Endothelial cell of umbilical vein (primary cell): ENCODE measurements at regions not wholly inside any gene's neighbourhood (a gene's known extent, or its start where the extent isn't known, plus 50 kb on each side); places are given as distances from the start of the nearest gene placed in this dataset.

Experiments used
- BruUV-seq: library from RNA; stranded (reverse); fragments of 400-500 nt; replicated peaks from 2 replicates; lab custom pipeline; 2021; lab: Mats Ljungman, UMichigan
- CTCF ChIA-PET: fragments of 300-600, 350-600 bp; sonication (Branson Sonifier 250); formaldehyde crosslinking; loops from one replicate; lab custom pipeline; 2021; ENCODE audit warnings: antibody characterized with exemption, inconsistent platforms; lab: Charles Lee
- POLR2A ChIA-PET: fragments of 300-600, 350-600 bp; sonication (Branson Sonifier 250); formaldehyde crosslinking; loops from one replicate; lab custom pipeline; 2021; ENCODE audit warnings: antibody characterized with exemption, inconsistent platforms; lab: Charles Lee
- DNase-seq: peaks from one replicate; pipeline ENCODE4 v3.0.0-alpha.2; 2011; ENCODE audit warnings: low read depth, low spot score
- FAIRE-seq: peaks from 2 replicates; lab custom pipeline; 2011; peaks lifted over from hg19 to GRCh38; lab: Jason Lieb, UNC
- H2AFZ ChIP-seq: 2 replicates; pipeline ENCODE4 v1.6.0; 2012; ENCODE audit warnings: low read depth, low read length, control low read depth, inconsistent platforms
- H3K27ac ChIP-seq: 2 replicates; pipeline ENCODE4 v1.5.1; 2011; ENCODE audit warnings: low read depth, mild to moderate bottlenecking, control low read depth, low read length, moderate library complexity; ENCODE audit not compliant: insufficient read depth
- H3K27me3 ChIP-seq, 2 experiments: 2 replicates each; pipeline versions ENCODE4 v1.6.0 to v1.6.1; 2011; ENCODE audit warnings: low read length in 2 of 2, mixed read lengths in 1 of 2; ENCODE audit not compliant: control insufficient read depth in 2 of 2, insufficient read depth in 2 of 2
- H3K36me3 ChIP-seq, 2 experiments: 2 replicates in 1 of 2; 3 replicates in 1 of 2; pipeline ENCODE4 v1.5.1; 2011; ENCODE audit warnings: low read length in 2 of 2, mild to moderate bottlenecking in 1 of 2, moderate library complexity in 1 of 2; ENCODE audit not compliant: control insufficient read depth in 2 of 2, insufficient read depth in 2 of 2; ENCODE audit errors: extremely low read depth in 1 of 2
- H3K4me1 ChIP-seq: 3 replicates; pipeline ENCODE4 v1.5.1; 2011; ENCODE audit warnings: mild to moderate bottlenecking, low read length; ENCODE audit not compliant: control insufficient read depth, insufficient read depth; ENCODE audit errors: extremely low read depth
- H3K4me2 ChIP-seq: 2 replicates; pipeline ENCODE4 v1.6.1; 2011; ENCODE audit warnings: low read length, control low read depth, mixed read lengths; ENCODE audit not compliant: insufficient read depth
- H3K4me3 ChIP-seq, 3 experiments: fragments of 200-600 bp in 1 of 3; sonication (generic), shearing (Covaris generic) in 1 of 3; replicated peaks in 1 of 3; 2 replicates each; pipeline ENCODE4 v1.5.1; 2011 to 2016; ENCODE audit warnings: control low read depth in 3 of 3, low read length in 3 of 3, mild to moderate bottlenecking in 2 of 3, inconsistent platforms in 1 of 3, low read depth in 1 of 3, moderate library complexity in 1 of 3; ENCODE audit not compliant: insufficient read depth in 1 of 3
- H3K79me2 ChIP-seq: 2 replicates; pipeline ENCODE4 v1.6.0; 2012; ENCODE audit warnings: low read length, inconsistent platforms; ENCODE audit not compliant: control insufficient read depth, insufficient read depth
- H3K9ac ChIP-seq: replicated peaks from 2 replicates; pipeline ENCODE3; 2011; ENCODE audit warnings: low read length, control low read depth; ENCODE audit not compliant: insufficient read depth; ENCODE audit errors: extremely low read depth
- H3K9me1 ChIP-seq: replicated peaks from 3 replicates; pipeline ENCODE4 v1.6.0; 2011; ENCODE audit warnings: mild to moderate bottlenecking, low read length; ENCODE audit not compliant: control insufficient read depth, insufficient read depth; ENCODE audit errors: extremely low read depth
- H3K9me3 ChIP-seq: replicated peaks from 2 replicates; pipeline ENCODE4 v1.5.1; 2012; ENCODE audit warnings: low read length, inconsistent platforms; ENCODE audit not compliant: control insufficient read depth, insufficient read depth
- H4K20me1 ChIP-seq: replicated peaks from 2 replicates; pipeline ENCODE3; 2011; ENCODE audit warnings: mild to moderate bottlenecking, low read length; ENCODE audit not compliant: control insufficient read depth, insufficient read depth; ENCODE audit errors: extremely low read depth
- CTCF ChIP-seq, 2 donors: IDR thresholded peaks; 1 replicate in 1 of 2; 2 replicates in 1 of 2; pipeline ENCODE4 v1.5.1; 2011; ENCODE audit warnings: low read length in 2 of 2, mild to moderate bottlenecking in 2 of 2, moderate library complexity in 2 of 2, control low read depth in 1 of 2, inconsistent platforms in 1 of 2, low read depth in 1 of 2; ENCODE audit not compliant: insufficient read depth in 1 of 2; ENCODE audit errors: extremely low read depth in 1 of 2
- FOS ChIP-seq: IDR thresholded peaks from 2 replicates; pipeline ENCODE4 v1.6.1; 2011; ENCODE audit warnings: mild to moderate bottlenecking, low read length, moderate library complexity, borderline replicate concordance; ENCODE audit not compliant: insufficient read depth
- GATA2 ChIP-seq: IDR thresholded peaks from 2 replicates; pipeline ENCODE4 v1.7.0; 2011; ENCODE audit warnings: low read depth, mild to moderate bottlenecking, moderate library complexity, mixed read lengths, low read length; ENCODE audit not compliant: insufficient read length, insufficient read depth
- JUN ChIP-seq: IDR thresholded peaks from 2 replicates; pipeline ENCODE4 v1.6.1; 2011; ENCODE audit warnings: borderline replicate concordance, low read depth; ENCODE audit not compliant: insufficient read length, insufficient read depth
- MYC ChIP-seq: IDR thresholded peaks from one replicate; pipeline ENCODE4 v1.6.1; 2011; ENCODE audit warnings: mild to moderate bottlenecking, low read depth, low read length
- POLR2A ChIP-seq: IDR thresholded peaks from 2 replicates; pipeline ENCODE4 v1.6.1; 2012; ENCODE audit warnings: low read depth, mild to moderate bottlenecking, control low read depth, low read length
- POLR2AphosphoS5 ChIP-seq: IDR thresholded peaks from 2 replicates; pipeline ENCODE4 v1.6.1; 2012; ENCODE audit warnings: low read depth, mild to moderate bottlenecking, control low read depth, low read length, moderate library complexity; ENCODE audit not compliant: insufficient read depth
- dilution Hi-C: fragments of 300-500 bp; cut with MboI; formaldehyde crosslinking; loops from one replicate; pipeline ENCODE4 v1.15.0; 2019; ENCODE audit warnings: low sequenced_read_pairs; ENCODE audit not compliant: extremely low pct_ligation_motif_present
- intact Hi-C: fragments of 100-400 bp; cut with micrococcal nuclease; formaldehyde crosslinking; loops from one replicate; pipeline ENCODE4 v1.10.0; 2022

- dilution Hi-C loops = no loop called here
- TF ChIP-seq POLR2AphosphoS5 = no peak
- no peak for TF ChIP-seq CTCF (IDR thresholded peaks at IDR 0.05; ENCODE audit: extremely low read depth in 1 of 2, insufficient read depth in 1 of 2, low read depth in 1 of 2, low read length in 2 of 2)
- TF ChIP-seq POLR2A = no peak
- no peak for TF ChIP-seq FOS
- no peak for TF ChIP-seq GATA2
- no peak for FAIRE-seq
- Histone ChIP-seq H3K36me3 (no peaks in the 10 kb centered on the region), H3K4me3 (no peak overlapping the region), H3K4me1 (no peaks in the 10 kb centered on the region), H3K4me2 (no peak overlapping the region), H3K9me3 (no peaks in the 10 kb centered on the region), H2AFZ (no peak overlapping the region), H3K27ac (no peak overlapping the region), H3K9me1 (no peaks in the 10 kb centered on the region), H3K79me2 (no peaks in the 10 kb centered on the region), H4K20me1 (no peaks in the 10 kb centered on the region), H3K27me3 (no peaks in the 10 kb centered on the region), H3K9ac (no peak overlapping the region)
- no peak for DNase-seq
- BruUV-seq = no TSS peak
- ChIA-PET POLR2A (no interaction called here), CTCF (no interaction called here)
- intact Hi-C loops = no loop called here
Observed at GRCh38 chr3:86845726-86846125, 145.2 kb downstream of the VGLL3 start.

DNA sequence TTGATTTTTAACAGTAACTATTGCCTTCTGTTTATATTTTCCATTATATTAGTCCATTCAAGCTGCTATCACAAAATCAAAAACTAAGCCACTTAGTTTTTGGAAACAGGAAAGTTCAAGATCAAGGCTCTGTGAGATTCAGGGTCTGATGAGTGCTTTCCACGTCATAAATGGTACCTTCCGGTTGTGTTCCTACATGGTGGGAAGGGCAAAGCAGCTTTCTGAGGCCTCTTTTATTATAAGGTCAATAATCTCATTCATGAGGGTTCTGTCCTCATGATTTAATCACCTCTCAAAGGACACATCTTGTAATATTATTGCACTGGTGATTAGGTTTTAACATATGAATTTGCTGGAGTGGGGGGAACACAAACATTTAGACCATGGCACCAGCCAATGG lies 152.0 kb downstream of the VGLL3 start:
- no TSS peak for BruUV-seq
- CTCF ChIA-PET = no interaction called here
- Histone ChIP-seq H2AFZ (no peak overlapping the region), H4K20me1 (no peaks in the 10 kb centered on the region), H3K36me3 (no peaks in the 10 kb centered on the region), H3K9me1 (no peaks in the 10 kb centered on the region), H3K27me3 (no peaks in the 10 kb centered on the region), H3K4me3 (no peak overlapping the region), H3K9ac (no peak overlapping the region), H3K9me3 (no peaks in the 10 kb centered on the region), H3K4me2 (no peak overlapping the region), H3K27ac (no peak overlapping the region), H3K4me1 (no peaks in the 10 kb centered on the region), H3K79me2 (no peaks in the 10 kb centered on the region)
- dilution Hi-C loops = no loop called here
- DNase-seq = no peak
- POLR2A ChIA-PET = no interaction called here
- FAIRE-seq = no peak
- TF ChIP-seq FOS (no peak), CTCF (IDR thresholded peaks at IDR 0.05; ENCODE audit: extremely low read depth in 1 of 2, insufficient read depth in 1 of 2, low read depth in 1 of 2, low read length in 2 of 2) (no peak), MYC (no peak), JUN (no peak)
- intact Hi-C loops = no loop called here
